Activated naive CD4-positive, alpha-beta T cell treated with anti-CD3 and anti-CD28 coated beads, Interleukin-2, amount 50 U/mL, for 24 hours (primary cell): ENCODE measurements at regions not wholly inside any gene's neighbourhood (a gene's known extent, or its start where the extent isn't known, plus 50 kb on each side); places are given as distances from the start of the nearest gene placed in this dataset.

Source experiments
- H3K27ac Mint-ChIP-seq: one replicate; pipeline ENCODE4 v1.8.0; 2021; ENCODE audit warnings: mild to moderate bottlenecking, mixed read lengths
- H3K27me3 Mint-ChIP-seq: one replicate; pipeline ENCODE4 v1.8.0; 2021; ENCODE audit warnings: mixed read lengths
- H3K36me3 Mint-ChIP-seq: one replicate; pipeline ENCODE4 v1.8.0; 2021; ENCODE audit warnings: mixed read lengths
- H3K4me1 Mint-ChIP-seq: one replicate; pipeline ENCODE4 v1.8.0; 2021; ENCODE audit warnings: mixed read lengths
- H3K4me3 Mint-ChIP-seq: one replicate; pipeline ENCODE4 v1.8.0; 2021; ENCODE audit warnings: mild to moderate bottlenecking, mixed read lengths
- H3K9me3 Mint-ChIP-seq: one replicate; pipeline ENCODE4 v1.8.0; 2021; ENCODE audit warnings: mixed read lengths

DNA sequence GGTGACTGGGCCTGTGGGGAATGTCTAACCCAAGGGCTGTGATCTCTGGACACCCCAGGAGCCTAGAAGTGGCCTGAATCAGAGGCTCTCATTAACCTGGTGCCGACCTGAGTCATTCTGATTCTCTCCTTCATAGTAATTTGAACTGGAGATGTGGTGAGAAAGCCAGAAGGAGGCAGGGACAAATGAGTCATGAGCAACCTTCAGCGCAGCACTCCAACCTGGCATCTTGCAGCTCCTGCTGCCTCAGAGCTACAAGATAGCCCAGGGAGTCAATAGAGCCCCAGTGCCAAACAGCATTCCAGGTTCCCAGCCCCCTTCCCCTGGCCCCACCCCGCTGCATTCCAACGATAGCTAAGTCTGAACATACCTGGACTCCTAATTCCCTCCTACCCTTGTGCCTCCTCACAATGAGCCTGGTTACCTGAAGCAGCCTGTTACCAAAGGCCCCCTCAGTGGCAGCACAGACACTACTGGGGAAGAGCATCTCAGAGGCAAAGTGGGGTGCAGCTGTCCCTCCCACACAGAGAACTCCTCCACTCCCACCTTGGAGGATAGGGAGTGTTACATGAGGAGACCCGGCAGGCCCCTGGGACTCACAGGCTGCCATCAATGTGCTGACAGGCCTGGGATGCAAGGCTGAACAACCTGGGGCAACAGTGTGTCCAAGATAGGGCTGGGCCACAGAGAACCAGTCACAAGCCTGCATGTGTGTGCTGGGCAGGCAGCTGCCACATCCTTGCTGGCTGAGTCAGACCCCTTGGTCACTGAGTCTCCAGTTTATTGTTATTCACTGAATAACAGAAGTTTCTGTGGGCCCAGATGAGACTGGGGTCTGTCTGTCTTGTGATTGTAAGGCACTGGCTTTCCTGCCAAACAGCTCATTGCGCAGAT, 76.8 kb upstream of the LEP start:
- Mint-ChIP-seq H3K4me1 (peaks cover 14% of the 10 kb centered on the region), H3K27me3 (peaks cover 42% of the 10 kb centered on the region), H3K9me3 (no peaks in the 10 kb centered on the region), H3K27ac (no peak overlapping the region), H3K36me3 (peaks cover 2% of the 10 kb centered on the region), H3K4me3 (no peak overlapping the region)

DNA sequence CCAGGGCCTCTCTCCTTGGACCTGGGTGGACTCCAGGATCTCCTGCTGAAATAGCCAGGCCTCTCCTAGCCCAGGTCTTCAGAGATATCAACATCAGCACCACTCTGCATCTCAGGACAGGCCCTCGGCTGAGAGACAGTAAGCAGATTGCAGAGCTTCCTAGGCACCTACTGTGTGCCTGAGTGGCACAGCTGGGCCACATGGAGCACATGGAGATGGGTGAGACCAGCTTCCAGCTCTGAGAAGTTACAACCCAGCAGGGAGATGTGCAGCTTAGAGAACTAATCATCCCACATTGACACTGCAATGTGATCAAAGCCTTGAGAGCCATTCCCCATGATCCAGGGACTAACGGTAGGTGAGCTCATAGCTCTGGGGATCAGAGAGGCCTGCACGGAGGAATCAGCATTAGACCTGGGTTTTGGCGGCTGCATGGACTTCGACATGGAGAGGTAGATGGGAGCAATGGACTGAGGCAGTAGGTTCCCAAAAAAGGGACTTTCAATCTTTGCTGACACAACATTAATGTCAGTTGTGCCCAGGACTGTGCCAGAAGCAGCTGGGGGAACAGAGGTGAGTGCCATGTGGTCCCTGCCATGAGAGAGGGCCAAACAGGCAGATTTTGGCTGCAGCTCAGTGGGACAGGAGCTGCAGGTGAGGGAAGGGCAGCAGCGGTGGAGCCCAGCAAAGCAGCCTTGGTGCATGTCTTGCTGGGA, 76.0 kb upstream of the LEP start:
- Mint-ChIP-seq H3K4me3 (peak overlapping the region; percentile 56), H3K36me3 (peaks cover 2% of the 10 kb centered on the region), H3K9me3 (no peaks in the 10 kb centered on the region), H3K4me1 (peaks cover 14% of the 10 kb centered on the region), H3K27me3 (peaks cover 46% of the 10 kb centered on the region), H3K27ac (no peak overlapping the region)

DNA sequence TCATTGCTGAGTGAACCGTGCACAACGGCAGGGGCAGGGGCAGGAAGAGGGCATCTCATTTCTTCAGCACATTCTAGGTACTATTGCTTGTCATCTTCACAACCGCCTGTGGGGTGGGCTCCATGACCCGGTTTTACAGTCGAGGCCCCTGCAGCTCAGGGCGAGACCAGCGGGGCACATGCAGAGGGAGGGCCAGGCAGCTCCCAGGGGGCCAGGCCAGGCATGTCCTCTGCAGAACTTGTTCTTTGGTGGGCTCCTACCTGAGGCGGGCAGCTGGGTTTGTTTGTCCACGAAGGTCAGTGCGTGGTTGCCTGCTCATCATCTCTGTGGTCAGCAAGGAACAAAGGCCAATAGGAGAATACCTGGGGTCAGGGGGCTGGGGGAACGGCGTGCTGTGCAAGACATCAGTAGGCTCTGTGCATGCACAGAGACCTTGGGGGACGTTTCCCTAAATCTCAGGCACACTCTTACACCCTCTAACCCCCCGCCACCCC, 75.1 kb upstream of the LEP start:
- Mint-ChIP-seq H3K36me3 (peaks cover 2% of the 10 kb centered on the region), H3K27ac (no peak overlapping the region), H3K27me3 (peaks cover 47% of the 10 kb centered on the region), H3K4me3 (peak overlapping the region; percentile 80), H3K9me3 (no peaks in the 10 kb centered on the region), H3K4me1 (peaks cover 14% of the 10 kb centered on the region)

DNA sequence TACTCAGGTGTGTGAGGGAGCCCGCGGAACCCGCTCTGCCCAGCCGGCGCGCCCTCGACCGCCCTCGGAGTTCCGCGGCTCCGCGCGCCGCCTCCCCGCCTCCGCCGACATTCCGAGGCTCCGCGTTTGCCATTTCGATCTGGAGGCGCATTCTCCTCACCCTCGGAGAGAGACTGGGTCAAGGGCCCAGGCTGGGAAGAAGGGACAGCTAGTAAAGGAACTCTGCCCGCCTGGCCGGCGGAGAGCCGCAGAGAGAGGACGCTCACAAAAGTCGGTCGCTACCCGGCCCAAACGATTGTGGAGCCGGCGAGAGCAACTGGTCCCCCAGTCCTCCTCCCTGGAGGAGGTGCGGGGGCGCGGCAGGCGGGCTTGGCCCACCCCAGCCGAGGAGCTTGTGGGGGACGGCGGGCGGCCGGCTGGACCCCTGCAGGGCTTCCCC, 74.5 kb upstream of the LEP start:
- Mint-ChIP-seq H3K27ac (no peak overlapping the region), H3K27me3 (peaks cover 43% of the 10 kb centered on the region), H3K36me3 (peaks cover 2% of the 10 kb centered on the region)

DNA sequence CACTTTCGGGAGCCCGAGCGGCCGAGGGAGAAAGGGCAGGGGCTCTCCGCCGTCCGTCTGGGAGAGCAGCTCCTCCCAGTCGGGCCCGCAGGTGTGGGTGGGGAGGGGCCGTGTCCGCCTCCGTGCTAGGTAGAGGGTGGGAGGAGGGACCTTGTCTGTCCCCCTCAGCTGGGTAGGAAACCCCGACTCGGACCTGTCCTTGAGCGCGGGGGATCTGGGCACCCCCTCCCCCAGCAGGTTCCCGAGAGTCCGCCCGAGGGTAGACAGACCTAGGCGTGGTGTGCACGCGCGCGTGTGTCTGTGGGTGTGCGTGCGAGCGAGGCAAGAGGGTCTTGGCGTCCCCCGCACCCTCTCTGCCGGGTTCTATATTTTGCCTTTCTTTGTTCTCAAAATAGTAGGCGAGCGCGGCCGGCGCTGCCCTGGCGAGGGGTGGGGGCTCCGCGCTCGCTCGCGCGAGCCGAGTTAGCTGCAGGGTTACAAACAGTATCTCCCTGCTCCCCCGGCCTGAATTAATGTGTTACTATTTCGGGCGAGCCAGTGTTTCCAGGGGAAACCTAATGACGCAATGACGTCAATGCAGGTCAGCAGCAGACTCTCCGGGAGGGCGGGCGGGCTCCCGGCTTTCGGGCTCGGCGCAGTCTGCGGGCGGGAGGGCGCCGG, 73.9 kb upstream of the LEP start:
- Mint-ChIP-seq H3K9me3 (no peaks in the 10 kb centered on the region), H3K27me3 (peaks cover 40% of the 10 kb centered on the region), H3K27ac (no peak overlapping the region), H3K4me1 (peaks cover 14% of the 10 kb centered on the region), H3K36me3 (peaks cover 2% of the 10 kb centered on the region), H3K4me3 (peak overlapping the region; percentile 83)

More for the DNA sequence above, 74.5 kb upstream of the LEP start:
- peaks cover 14% of the 10 kb centered on the region for H3K4me1 Mint-ChIP-seq
- no peaks in the 10 kb centered on the region for H3K9me3 Mint-ChIP-seq
- H3K4me3 Mint-ChIP-seq, result peak overlapping the region; percentile 80

DNA sequence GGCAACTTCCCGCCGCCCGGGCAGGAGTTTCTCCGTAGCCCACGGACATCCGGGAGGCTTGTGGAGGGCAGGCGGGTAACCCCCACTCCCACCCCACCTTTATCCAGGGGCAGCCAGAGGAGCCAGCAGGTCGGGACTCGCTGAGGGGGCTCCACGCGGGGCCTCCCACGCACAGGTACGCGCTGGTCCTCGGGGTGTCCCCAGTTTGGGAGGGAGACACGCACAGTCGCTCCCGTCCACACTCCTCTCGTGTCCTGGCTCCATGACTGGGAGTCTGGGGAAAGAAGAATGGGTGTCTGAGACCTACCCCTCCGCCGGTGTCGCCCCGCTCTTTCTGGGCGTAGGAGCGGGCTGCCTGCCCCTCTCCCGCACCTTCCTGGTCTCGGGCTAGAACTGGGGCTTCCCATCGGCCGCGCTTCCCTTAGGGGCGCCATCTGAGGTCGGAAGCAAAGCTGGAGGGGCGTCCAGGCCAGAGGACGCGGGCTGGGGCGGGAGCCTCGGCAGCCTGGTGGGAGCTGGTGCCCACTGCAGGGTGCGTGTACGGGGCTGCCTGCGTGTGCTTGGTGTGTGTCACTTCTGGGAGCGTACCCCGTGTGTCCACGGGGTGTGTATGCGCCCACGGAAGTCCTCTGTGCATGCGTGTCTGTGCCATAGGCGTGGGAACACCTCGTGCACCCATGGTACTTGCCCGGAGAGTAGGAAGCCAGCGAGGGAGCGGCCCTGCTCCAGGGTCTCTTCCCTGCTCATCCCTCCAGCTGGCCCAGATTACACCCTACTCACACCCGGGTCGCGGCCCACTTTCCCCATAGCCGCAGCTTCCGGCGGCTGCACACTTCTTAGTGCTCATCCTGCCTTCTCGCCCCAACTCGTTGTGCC, 73.0 kb upstream of the LEP start:
- H3K36me3 Mint-ChIP-seq, result no peaks in the 10 kb centered on the region
- no peaks in the 10 kb centered on the region for H3K9me3 Mint-ChIP-seq
- peak overlapping the region; percentile 64 for H3K4me3 Mint-ChIP-seq
- peaks cover 14% of the 10 kb centered on the region for H3K4me1 Mint-ChIP-seq
- no peak overlapping the region for H3K27ac Mint-ChIP-seq
- peaks cover 33% of the 10 kb centered on the region for H3K27me3 Mint-ChIP-seq

DNA sequence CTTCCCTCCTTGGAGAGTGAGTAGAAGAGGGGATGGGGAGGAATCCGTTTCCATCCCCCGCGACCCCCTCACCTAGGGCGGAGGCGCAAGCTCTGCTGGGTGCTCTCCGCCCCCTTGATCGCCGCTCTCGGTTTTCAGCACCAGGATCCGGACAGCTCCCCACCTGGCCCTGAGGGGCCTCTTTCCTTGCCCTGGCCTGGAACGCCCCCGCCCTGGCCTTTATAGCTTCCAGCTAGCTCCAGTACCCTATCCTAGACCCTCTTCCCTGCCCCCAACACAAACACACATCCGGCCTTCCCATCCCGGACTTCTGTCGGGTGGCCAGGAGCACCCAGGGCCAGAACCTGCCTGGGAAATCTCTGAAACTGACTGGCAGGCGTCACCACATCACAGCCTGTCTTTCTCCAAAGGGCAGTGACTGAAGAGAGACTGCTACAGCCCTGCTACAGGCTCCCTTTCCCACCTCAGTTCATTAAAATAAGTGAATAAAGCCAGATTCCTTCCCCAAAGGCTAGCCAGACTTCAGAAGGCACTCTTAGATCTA, 72.3 kb upstream of the LEP start:
- Mint-ChIP-seq H3K9me3 (no peaks in the 10 kb centered on the region), H3K27me3 (peaks cover 32% of the 10 kb centered on the region), H3K4me1 (peaks cover 14% of the 10 kb centered on the region)

DNA sequence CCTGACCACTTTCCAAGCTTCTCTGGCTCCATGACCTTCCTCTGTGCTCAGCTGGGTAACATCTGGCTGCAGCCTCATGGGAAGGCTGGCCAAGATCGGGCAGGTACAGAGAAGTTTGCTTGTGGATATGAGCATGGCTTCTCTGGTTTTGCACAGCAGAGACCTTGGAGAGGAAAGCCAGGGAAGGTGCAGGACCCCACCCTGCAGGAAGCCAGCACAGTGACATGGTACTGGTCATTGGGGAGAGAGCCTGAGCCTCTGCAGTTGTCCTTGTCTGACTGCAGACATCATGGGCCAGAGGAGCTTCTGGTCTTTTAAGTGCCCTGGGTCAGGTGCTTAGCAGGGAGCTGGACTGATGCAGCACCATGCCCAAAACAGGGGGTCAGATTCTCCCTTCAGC, 70.6 kb upstream of the LEP start:
- Mint-ChIP-seq H3K4me3 (no peak overlapping the region), H3K27me3 (peaks cover 24% of the 10 kb centered on the region), H3K9me3 (no peaks in the 10 kb centered on the region), H3K27ac (no peak overlapping the region), H3K36me3 (no peaks in the 10 kb centered on the region), H3K4me1 (peaks cover 14% of the 10 kb centered on the region)

More for the DNA sequence above, 72.3 kb upstream of the LEP start:
- no peak overlapping the region for H3K27ac Mint-ChIP-seq
- H3K36me3 Mint-ChIP-seq, result no peaks in the 10 kb centered on the region
- peak overlapping the region; percentile 39 for H3K4me3 Mint-ChIP-seq

DNA sequence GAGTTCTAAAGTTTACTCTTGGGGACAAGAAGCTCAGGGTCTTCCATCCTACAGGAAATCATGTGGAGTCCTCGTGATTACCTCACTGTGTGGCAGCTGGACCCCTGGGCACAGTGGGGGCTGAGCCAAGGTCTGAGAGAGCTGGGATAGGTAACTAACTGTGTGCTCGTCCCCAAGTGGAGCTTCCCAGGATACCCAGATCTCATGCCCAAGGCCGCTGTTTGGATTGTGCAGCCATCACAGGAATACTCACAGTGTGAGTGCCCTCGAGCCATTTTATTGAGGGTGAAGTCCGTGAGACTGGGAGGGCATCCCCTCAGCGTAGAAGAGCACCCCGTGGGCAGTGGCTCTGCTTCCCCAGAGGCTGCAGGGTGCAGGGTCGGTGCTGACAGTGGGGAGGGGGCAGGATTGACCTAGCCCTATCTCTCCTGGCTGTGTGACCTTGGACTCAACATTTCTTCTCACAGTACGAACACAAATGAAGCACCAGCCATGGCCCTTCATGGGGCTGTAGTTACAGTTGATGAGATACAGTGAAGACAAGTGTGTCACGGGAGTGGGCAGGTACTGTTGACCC, 69.6 kb upstream of the LEP start:
- Mint-ChIP-seq H3K4me1 (peaks cover 14% of the 10 kb centered on the region), H3K36me3 (no peaks in the 10 kb centered on the region), H3K4me3 (no peak overlapping the region), H3K27ac (no peak overlapping the region), H3K9me3 (no peaks in the 10 kb centered on the region), H3K27me3 (peaks cover 20% of the 10 kb centered on the region)

DNA sequence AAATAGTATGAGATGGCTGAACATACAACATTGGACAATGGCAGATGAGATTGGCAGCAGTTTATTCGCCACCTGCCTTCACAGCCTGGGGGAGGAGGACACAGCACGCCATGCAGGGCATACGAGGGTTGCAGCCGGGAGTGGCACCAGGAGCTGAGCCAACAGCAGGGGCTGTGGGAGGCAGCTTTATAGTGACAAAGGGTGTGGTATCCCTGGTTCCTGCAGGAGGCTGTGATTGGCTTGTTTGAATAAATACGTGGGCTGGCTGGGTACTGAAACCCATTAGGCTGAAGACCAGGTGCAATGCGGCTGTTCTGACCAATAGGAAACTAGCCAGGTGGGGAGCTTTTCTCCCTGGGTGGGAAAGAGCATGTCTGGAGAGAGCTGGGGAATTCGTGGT, 68.9 kb upstream of the LEP start:
- Mint-ChIP-seq H3K4me3 (no peak overlapping the region), H3K4me1 (peaks cover 14% of the 10 kb centered on the region), H3K27me3 (peaks cover 20% of the 10 kb centered on the region), H3K27ac (no peak overlapping the region), H3K9me3 (no peaks in the 10 kb centered on the region), H3K36me3 (no peaks in the 10 kb centered on the region)

DNA sequence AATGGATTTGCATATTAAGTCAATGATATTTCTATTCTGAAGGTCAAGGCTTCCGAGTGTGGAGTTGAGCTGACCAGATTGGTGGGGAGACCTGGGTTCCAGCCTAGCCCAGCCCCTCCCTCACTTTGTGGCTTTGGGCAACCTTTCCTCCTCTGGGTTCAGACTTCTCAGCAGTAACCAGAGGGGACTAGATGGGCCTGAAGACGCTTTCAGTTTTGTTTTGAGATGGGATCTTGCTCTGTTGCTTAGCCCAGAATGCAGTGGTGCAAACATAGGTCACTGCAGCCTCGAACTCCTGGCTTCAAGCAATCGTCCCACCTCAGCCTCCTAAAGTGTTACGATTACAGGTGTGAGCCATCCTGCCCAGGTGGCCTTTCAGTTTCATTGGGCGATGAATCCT, 68.1 kb upstream of the LEP start:
- Mint-ChIP-seq H3K4me1 (peaks cover 12% of the 10 kb centered on the region), H3K27me3 (peaks cover 20% of the 10 kb centered on the region)

DNA sequence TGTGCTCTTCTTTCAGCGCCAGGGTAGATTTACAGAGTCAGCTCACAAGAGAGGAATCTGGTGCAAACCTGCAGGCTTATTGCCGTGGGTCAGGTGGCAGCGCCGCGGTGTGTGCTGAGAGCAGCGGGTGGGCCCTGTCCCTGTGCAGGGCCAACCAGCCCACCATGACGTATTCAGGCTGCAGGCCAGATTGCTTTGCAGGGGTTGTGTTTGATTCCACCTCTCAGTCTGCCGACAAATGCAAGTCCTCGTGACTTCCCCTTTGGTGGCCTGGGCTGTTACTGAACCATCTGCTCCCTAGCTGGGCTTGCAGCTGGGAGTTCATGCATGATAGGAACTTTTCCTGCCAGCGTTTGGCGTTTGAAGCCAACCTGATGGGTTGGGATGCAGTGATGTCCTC, 66.7 kb upstream of the LEP start:
- peaks cover 11% of the 10 kb centered on the region for H3K27me3 Mint-ChIP-seq
- H3K4me3 Mint-ChIP-seq, result no peak overlapping the region
- H3K9me3 Mint-ChIP-seq, result no peaks in the 10 kb centered on the region
- H3K4me1 Mint-ChIP-seq, result no peaks in the 10 kb centered on the region
- no peaks in the 10 kb centered on the region for H3K36me3 Mint-ChIP-seq
- no peak overlapping the region for H3K27ac Mint-ChIP-seq

More for the DNA sequence above, 68.1 kb upstream of the LEP start:
- H3K4me3 Mint-ChIP-seq, result no peak overlapping the region
- H3K9me3 Mint-ChIP-seq, result no peaks in the 10 kb centered on the region
- no peaks in the 10 kb centered on the region for H3K36me3 Mint-ChIP-seq
- no peak overlapping the region for H3K27ac Mint-ChIP-seq

DNA sequence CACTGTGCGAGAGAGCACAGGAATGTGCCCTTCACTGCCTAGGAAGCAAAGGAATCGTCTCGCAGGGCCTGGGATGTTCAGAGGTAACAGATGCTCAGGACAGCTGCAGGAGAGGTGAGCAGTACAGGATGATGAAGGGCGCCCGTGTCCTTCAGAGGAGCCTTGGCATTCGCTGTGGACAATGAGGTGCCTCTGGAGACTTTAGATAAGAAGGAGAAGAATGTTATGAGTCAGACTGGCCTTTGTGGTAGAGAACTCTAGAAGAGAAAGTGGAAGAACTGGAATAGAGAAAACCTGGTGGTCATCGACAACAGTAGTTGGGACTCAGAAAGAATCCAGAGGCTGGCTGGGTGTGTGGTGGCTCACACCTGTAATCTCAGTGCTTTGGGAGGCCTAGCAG, 64.4 kb upstream of the LEP start:
- Mint-ChIP-seq H3K27ac (no peak overlapping the region), H3K4me3 (no peak overlapping the region), H3K27me3 (peaks cover 6% of the 10 kb centered on the region), H3K4me1 (no peaks in the 10 kb centered on the region), H3K36me3 (no peaks in the 10 kb centered on the region), H3K9me3 (no peaks in the 10 kb centered on the region)

DNA sequence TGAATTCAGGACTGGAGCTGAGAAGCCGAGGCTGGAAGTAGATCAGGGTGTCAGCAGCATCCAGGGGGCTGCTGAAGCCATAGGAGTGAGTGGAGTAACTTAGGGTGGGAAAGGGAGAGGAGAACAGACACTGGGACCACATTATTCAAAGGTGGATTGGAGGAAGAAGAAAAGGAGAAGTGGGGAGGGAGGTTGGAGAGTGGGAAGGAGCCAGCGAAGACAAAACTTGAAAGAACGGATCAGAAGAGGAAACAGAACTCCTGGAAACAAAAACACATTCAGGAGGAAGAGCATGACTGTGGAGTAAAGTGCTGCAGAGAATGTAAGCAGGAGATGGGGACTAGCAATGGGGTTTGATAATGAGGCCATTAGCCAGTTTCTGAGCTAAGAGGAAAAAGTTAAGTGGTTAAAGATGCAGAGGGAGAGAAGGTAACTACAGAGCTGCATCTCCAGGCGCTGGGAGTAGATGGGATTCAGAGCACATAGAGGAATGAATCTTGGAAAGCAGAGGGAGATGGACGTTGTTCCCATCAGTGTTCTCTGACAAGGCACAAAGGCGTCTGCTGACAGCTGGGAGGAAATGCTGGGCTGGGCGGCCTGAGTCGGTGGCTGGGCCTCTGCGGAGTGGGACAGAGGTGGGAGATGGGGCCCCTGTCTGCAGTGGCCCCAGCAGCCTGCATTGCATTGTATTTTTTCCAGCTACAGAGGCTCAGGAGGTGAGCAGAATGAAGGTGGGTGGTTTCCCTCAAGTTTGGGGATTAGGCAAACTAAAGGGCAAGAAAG, 63.1 kb upstream of the LEP start:
- Mint-ChIP-seq H3K4me1 (no peaks in the 10 kb centered on the region), H3K27me3 (peaks cover 9% of the 10 kb centered on the region), H3K36me3 (no peaks in the 10 kb centered on the region), H3K9me3 (no peaks in the 10 kb centered on the region), H3K27ac (no peak overlapping the region), H3K4me3 (no peak overlapping the region)
